ENCODE measurements at regions not wholly inside any gene's neighbourhood (a gene's known extent, or its start where the extent isn't known, plus 50 kb on each side); places are given as distances from the start of the nearest gene placed in this dataset.

GRCh38 chr11:79686703-79687419 is 246.0 kb upstream of the TENM4 start:
- no peaks in the 10 kb centered on the region for H3K36me3 ChIP-seq (ENCODE audit: control insufficient read depth, insufficient read depth, low read length)
- TF ChIP-seq, protein P1, sequence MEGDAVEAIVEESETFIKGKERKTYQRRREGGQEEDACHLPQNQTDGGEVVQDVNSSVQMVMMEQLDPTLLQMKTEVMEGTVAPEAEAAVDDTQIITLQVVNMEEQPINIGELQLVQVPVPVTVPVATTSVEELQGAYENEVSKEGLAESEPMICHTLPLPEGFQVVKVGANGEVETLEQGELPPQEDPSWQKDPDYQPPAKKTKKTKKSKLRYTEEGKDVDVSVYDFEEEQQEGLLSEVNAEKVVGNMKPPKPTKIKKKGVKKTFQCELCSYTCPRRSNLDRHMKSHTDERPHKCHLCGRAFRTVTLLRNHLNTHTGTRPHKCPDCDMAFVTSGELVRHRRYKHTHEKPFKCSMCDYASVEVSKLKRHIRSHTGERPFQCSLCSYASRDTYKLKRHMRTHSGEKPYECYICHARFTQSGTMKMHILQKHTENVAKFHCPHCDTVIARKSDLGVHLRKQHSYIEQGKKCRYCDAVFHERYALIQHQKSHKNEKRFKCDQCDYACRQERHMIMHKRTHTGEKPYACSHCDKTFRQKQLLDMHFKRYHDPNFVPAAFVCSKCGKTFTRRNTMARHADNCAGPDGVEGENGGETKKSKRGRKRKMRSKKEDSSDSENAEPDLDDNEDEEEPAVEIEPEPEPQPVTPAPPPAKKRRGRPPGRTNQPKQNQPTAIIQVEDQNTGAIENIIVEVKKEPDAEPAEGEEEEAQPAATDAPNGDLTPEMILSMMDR (IDR thresholded peaks at IDR 0.05; ENCODE audit: insufficient read depth, low read length, poor library complexity, severe bottlenecking): no peak
- no peak overlapping the region for H3K4me3 ChIP-seq (ENCODE audit: low read depth, low read length)
- H3K27me3 ChIP-seq (ENCODE audit: control insufficient read depth, insufficient read depth, low read length): no peaks in the 10 kb centered on the region
- DNase-seq (ENCODE audit: low read depth): no peak

DNA sequence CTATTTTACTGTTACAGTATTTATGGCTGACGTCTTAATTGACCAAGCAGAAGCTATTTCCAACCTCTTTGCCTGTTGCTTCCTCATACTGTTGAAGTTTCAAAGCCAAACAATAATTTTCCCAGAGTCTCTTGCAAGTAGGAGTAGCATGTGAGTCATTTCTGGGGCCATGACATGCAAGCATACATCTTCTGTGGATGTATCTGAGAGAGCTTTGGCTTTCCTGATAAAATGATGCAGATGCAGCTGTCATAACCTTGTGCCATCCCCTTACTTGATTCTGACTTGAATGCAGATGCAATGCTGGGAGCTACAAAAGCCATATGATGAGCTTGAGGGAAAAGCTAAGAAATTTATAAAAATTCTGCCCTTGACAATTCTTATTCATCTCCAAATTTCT is 243.1 kb upstream of the TENM4 start:
- no peaks in the 10 kb centered on the region for H3K27me3 ChIP-seq (ENCODE audit: control insufficient read depth, insufficient read depth, low read length)
- TF ChIP-seq, protein P1 (IDR thresholded peaks at IDR 0.05; ENCODE audit: insufficient read depth, low read length, poor library complexity, severe bottlenecking): no peak

GRCh38 chr11:79678780-79679452 is 238.1 kb upstream of the TENM4 start:
- Histone ChIP-seq H3K36me3 (ENCODE audit: control insufficient read depth, insufficient read depth, low read length) (no peaks in the 10 kb centered on the region), H3K4me3 (ENCODE audit: low read depth, low read length) (no peak overlapping the region), H3K27me3 (ENCODE audit: control insufficient read depth, insufficient read depth, low read length) (no peaks in the 10 kb centered on the region)
- TF ChIP-seq, protein P1 (IDR thresholded peaks at IDR 0.05; ENCODE audit: insufficient read depth, low read length, poor library complexity, severe bottlenecking): no peak
- DNase-seq (ENCODE audit: low read depth): no peak

More for the DNA sequence above, 243.1 kb upstream of the TENM4 start:
- no peak for DNase-seq (ENCODE audit: low read depth)
- no peak overlapping the region for H3K4me3 ChIP-seq (ENCODE audit: low read depth, low read length)
- no peaks in the 10 kb centered on the region for H3K36me3 ChIP-seq (ENCODE audit: control insufficient read depth, insufficient read depth, low read length)

DNA sequence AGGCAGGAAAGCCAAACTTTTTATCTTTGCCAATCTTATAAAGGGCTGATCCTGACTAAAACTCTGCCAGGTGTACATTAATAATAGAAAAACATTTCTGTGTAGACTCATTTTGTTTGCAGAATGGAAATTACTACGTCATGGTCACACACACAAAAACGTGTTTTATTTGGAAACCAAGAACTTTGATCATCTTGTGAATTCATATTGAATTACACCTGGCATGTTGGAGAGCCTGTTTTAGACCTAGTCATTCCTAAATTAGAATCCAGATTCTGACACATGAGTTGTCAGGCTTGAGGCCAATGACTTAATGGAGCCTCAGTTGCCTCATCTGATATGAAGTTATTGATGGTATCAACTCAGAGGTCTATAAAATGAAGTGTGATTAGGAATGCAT is 235.6 kb upstream of the TENM4 start:
- no peak overlapping the region for H3K4me3 ChIP-seq (ENCODE audit: low read depth, low read length)
- no peak for DNase-seq (ENCODE audit: low read depth)
- no peaks in the 10 kb centered on the region for H3K36me3 ChIP-seq (ENCODE audit: control insufficient read depth, insufficient read depth, low read length)
- H3K27me3 ChIP-seq (ENCODE audit: control insufficient read depth, insufficient read depth, low read length): no peaks in the 10 kb centered on the region
- TF ChIP-seq, protein P1 (IDR thresholded peaks at IDR 0.05; ENCODE audit: insufficient read depth, low read length, poor library complexity, severe bottlenecking): no peak

DNA sequence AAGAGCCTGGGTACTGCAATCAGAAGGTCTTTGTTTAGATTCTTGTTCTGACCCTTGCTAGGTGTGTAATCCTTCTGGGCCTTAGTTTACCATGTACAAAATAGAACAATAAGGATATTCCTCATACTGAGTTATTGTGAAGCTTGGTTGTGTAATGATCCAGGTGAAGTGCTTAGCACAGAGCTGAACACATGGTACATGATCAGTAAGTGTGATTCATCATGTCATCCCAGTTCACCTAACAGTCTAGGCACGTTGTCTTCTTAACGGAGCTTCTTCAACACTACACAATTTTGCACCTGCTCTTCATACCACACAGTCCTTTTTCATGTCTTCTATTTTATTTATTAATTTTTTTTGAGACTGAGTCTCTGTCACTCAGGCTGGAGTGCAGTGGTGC is 234.3 kb upstream of the TENM4 start:
- no peaks in the 10 kb centered on the region for H3K36me3 ChIP-seq (ENCODE audit: control insufficient read depth, insufficient read depth, low read length)
- DNase-seq (ENCODE audit: low read depth): no peak
- H3K4me3 ChIP-seq (ENCODE audit: low read depth, low read length): no peak overlapping the region
- H3K27me3 ChIP-seq (ENCODE audit: control insufficient read depth, insufficient read depth, low read length): no peaks in the 10 kb centered on the region
- TF ChIP-seq, protein P1 (IDR thresholded peaks at IDR 0.05; ENCODE audit: insufficient read depth, low read length, poor library complexity, severe bottlenecking): no peak
